Ovary (tissue), 7 donors: ENCODE measurements at regions not wholly inside any gene's neighbourhood (a gene's known extent, or its start where the extent isn't known, plus 50 kb on each side); places are given as distances from the start of the nearest gene placed in this dataset.
"Not testable (repeated sequence)": the region's sequence is repeated elsewhere in the genome, so short reads cannot be mapped to it uniquely, and the experiment has no call there.

ENCODE experiments used
- DNase-seq, 5 donors: peaks; one replicate each; pipeline ENCODE4 v3.0.0-alpha.2; 2019 to 2020
- H3K27ac ChIP-seq, 2 donors: fragments of 200-600 bp; one replicate each; pipeline versions ENCODE4 v1.5.1 to v1.8.0; 2019 to 2022
- H3K27me3 ChIP-seq: fragments of 200-600 bp; one replicate; pipeline ENCODE4 v1.8.0; 2022
- H3K36me3 ChIP-seq: fragments of 200-600 bp; sonication (generic); one replicate; pipeline ENCODE4 v1.5.1; 2019
- H3K4me1 ChIP-seq: one replicate; pipeline ENCODE4 v1.8.1; 2013; ENCODE audit warnings: mild to moderate bottlenecking, moderate library complexity; ENCODE audit not compliant: insufficient read depth
- H3K4me3 ChIP-seq: fragments of 200-600 bp; sonication (generic); one replicate; pipeline ENCODE4 v1.5.1; 2017
- H3K9me3 ChIP-seq, 2 donors: fragments of 200-600 bp in 1 of 2; sonication (generic) in 1 of 2; one replicate each; pipeline versions ENCODE4 v1.5.1 to v1.8.1; 2013 to 2019; ENCODE audit warnings: mild to moderate bottlenecking in 1 of 2, moderate library complexity in 1 of 2
- CTCF ChIP-seq, 3 donors: fragments of 450-650 bp in 2 of 3; fragments of 200-600 bp in 1 of 3; IDR thresholded peaks; one replicate each; pipeline versions ENCODE4 v1.5.1 to v1.8.0; 2016 to 2022; ENCODE audit warnings: antibody characterized with exemption in 3 of 3, mild to moderate bottlenecking in 1 of 3
- EP300 ChIP-seq: sonication (generic); formaldehyde crosslinking; IDR thresholded peaks from one replicate; pipeline ENCODE4 v1.6.1; 2017; ENCODE audit warnings: antibody characterized with exemption
- POLR2A ChIP-seq: fragments of 450-650 bp; IDR thresholded peaks from one replicate; pipeline ENCODE4 v1.6.1; 2017; ENCODE audit warnings: antibody characterized with exemption, mild to moderate bottlenecking, moderate library complexity
- WGBS, 3 donors: extraction: QIAGEN DNeasy Blood & Tissue Kit in 1 of 3; methylation state at CpG; one replicate each; pipeline versions ENCODE4 v1.1.5 to v1.1.7; 2013 to 2017; 5-methylcytosine and 5-hydroxymethylcytosine counted together
- intact Hi-C, 4 donors: fragments of 100-400 bp; cut with DNase I; formaldehyde crosslinking; loops; one replicate each; pipeline versions ENCODE4 v1.11.0 to v1.15.1; 2022 to 2023
- donor health status: DM: no; HTN: no; CAD: no; lungs with moderate emphysema.
- donor health status: DM: no; HTN: no; CAD: no.
- donor health status: Bipolar disorder and iron deficiency.
- donor health status: DM: no; HTN: no; CAD: no.
- donor health status: DM: yes; HTN: yes; CAD: no.

- TF ChIP-seq CTCF (IDR thresholded peaks at IDR 0.05) (no peak), POLR2A (no peak), EP300 (no peak)
- Histone ChIP-seq H3K9me3 (no peaks in the 10 kb centered on the region), H3K27ac (no peak overlapping the region), H3K27me3 (no peaks in the 10 kb centered on the region), H3K36me3 (no peaks in the 10 kb centered on the region), H3K4me1 (no peaks in the 10 kb centered on the region), H3K4me3 (no peak overlapping the region)
- intact Hi-C loops = no loop called here
- no peak for DNase-seq
- 66 to 76% (median 69%) methylated on average over 2 of the region's 2 CpGs for WGBS, 3 donors
Observed at GRCh38 chr3:86838927-86839326, 152.0 kb downstream of the VGLL3 start.

GRCh38 chr3:86837871-86838270, 153.1 kb downstream of the VGLL3 start:
- WGBS, 3 donors = 92 to 96% (median 96%) methylated on average over 1 of the region's 1 CpG

GRCh38 chr3:86830566-86830965, 160.4 kb downstream of the VGLL3 start:
- no peak for DNase-seq
- Histone ChIP-seq H3K36me3 (no peaks in the 10 kb centered on the region), H3K9me3 (no peaks in the 10 kb centered on the region), H3K27ac (no peak overlapping the region), H3K27me3 (no peaks in the 10 kb centered on the region), H3K4me3 (no peak overlapping the region), H3K4me1 (no peaks in the 10 kb centered on the region)
- 18 to 37% (median 21%) methylated on average over 1 of the region's 1 CpG for WGBS, 3 donors
- intact Hi-C loops = no loop called here
- TF ChIP-seq POLR2A (no peak), CTCF (IDR thresholded peaks at IDR 0.05) (no peak), EP300 (no peak)

More at GRCh38 chr3:86837871-86838270, 153.1 kb downstream of the VGLL3 start:
- Histone ChIP-seq H3K4me3 (no peak overlapping the region), H3K4me1 (no peaks in the 10 kb centered on the region), H3K27ac (no peak overlapping the region), H3K36me3 (no peaks in the 10 kb centered on the region), H3K27me3 (no peaks in the 10 kb centered on the region), H3K9me3 (no peaks in the 10 kb centered on the region)
- DNase-seq = no peak
- intact Hi-C loops = no loop called here
- TF ChIP-seq CTCF (IDR thresholded peaks at IDR 0.05) = no peak
- no peak for TF ChIP-seq EP300
- no peak for TF ChIP-seq POLR2A

- Histone ChIP-seq H3K27ac (no peak overlapping the region), H3K36me3 (no peaks in the 10 kb centered on the region), H3K27me3 (no peaks in the 10 kb centered on the region), H3K9me3 (no peaks in the 10 kb centered on the region), H3K4me3 (no peak overlapping the region), H3K4me1 (no peaks in the 10 kb centered on the region)
- TF ChIP-seq CTCF (IDR thresholded peaks at IDR 0.05) (no peak), EP300 (no peak), POLR2A (no peak)
- no peak for DNase-seq
- 31 to 47% (median 37%) methylated on average over 3 of the region's 3 CpGs for WGBS, 3 donors
- intact Hi-C loops = no loop called here
Observed at GRCh38 chr3:86828751-86829150, 162.2 kb downstream of the VGLL3 start.

- H3K4me1 ChIP-seq, DNase-seq, H3K27me3 ChIP-seq, H3K4me3 ChIP-seq, H3K27ac ChIP-seq, H3K9me3 ChIP-seq, intact Hi-C loops, H3K36me3 ChIP-seq: not testable (repeated sequence)
- WGBS, 3 donors = 93 to 96% (median 94%) methylated on average over 10 of the region's 10 CpGs
Observed at GRCh38 chr3:86827582-86827981, 163.4 kb downstream of the VGLL3 start.
